ENCODE measurements at regions not wholly inside any gene's neighbourhood (a gene's known extent, or its start where the extent isn't known, plus 50 kb on each side); places are given as distances from the start of the nearest gene placed in this dataset.
"Not testable (repeated sequence)": the region's sequence is repeated elsewhere in the genome, so short reads cannot be mapped to it uniquely, and the experiment has no call there.

GRCh38 chr6:99141906-99142305 lies 194.2 kb upstream of the FBXL4 start:
- DNase-seq (ENCODE audit: low read depth in 2 of 2), result not testable (repeated sequence)

- no peak for DNase-seq (ENCODE audit: low read depth in 2 of 2)
Observed at GRCh38 chr6:99138445-99138844, 190.7 kb upstream of the FBXL4 start.

GRCh38 chr6:99137314-99137713 lies 189.6 kb upstream of the FBXL4 start:
- no peak for DNase-seq (ENCODE audit: low read depth in 2 of 2)

- no peak for DNase-seq (ENCODE audit: low read depth in 2 of 2)
Observed at GRCh38 chr6:99136488-99136887, 188.7 kb upstream of the FBXL4 start.

- no peak for DNase-seq (ENCODE audit: low read depth in 2 of 2)
Observed at GRCh38 chr6:99132026-99132635, 184.4 kb upstream of the FBXL4 start.

- no peak for DNase-seq (ENCODE audit: low read depth in 2 of 2)
Observed at GRCh38 chr6:99130897-99131873, 183.4 kb upstream of the FBXL4 start.

- no peak for DNase-seq (ENCODE audit: low read depth in 2 of 2)
Observed at GRCh38 chr6:99129835-99130234, 182.1 kb upstream of the FBXL4 start.

GRCh38 chr6:99121748-99122147 lies 174.0 kb upstream of the FBXL4 start:
- no peak for DNase-seq (ENCODE audit: low read depth in 2 of 2)

- DNase-seq (ENCODE audit: low read depth in 2 of 2), result no peak
Observed at GRCh38 chr6:99120641-99121040, 172.9 kb upstream of the FBXL4 start.

- DNase-seq (ENCODE audit: low read depth in 2 of 2), result peak in 1 of 2 donors; percentile 1
Observed at GRCh38 chr6:99119109-99120031, 171.6 kb upstream of the FBXL4 start.

- no peak for DNase-seq (ENCODE audit: low read depth in 2 of 2)
Observed at GRCh38 chr6:99114769-99115406, 167.1 kb upstream of the FBXL4 start.

GRCh38 chr6:99111590-99111989 lies 163.8 kb upstream of the FBXL4 start:
- no peak for DNase-seq (ENCODE audit: low read depth in 2 of 2)

- DNase-seq (ENCODE audit: low read depth in 2 of 2), result no peak
Observed at GRCh38 chr6:99110029-99110428, 162.3 kb upstream of the FBXL4 start.

GRCh38 chr6:99104218-99104617 lies 156.5 kb upstream of the FBXL4 start:
- no peak for DNase-seq (ENCODE audit: low read depth in 2 of 2)

GRCh38 chr6:99099243-99099642 lies 151.5 kb upstream of the FBXL4 start:
- no peak for DNase-seq (ENCODE audit: low read depth in 2 of 2)

- no peak for DNase-seq (ENCODE audit: low read depth in 2 of 2)
Observed at GRCh38 chr6:99096170-99096569, 148.4 kb upstream of the FBXL4 start.

- no peak for DNase-seq (ENCODE audit: low read depth in 2 of 2)
Observed at GRCh38 chr6:99093456-99094190, 145.9 kb upstream of the FBXL4 start.

- no peak for DNase-seq (ENCODE audit: low read depth in 2 of 2)
Observed at GRCh38 chr6:99092461-99092860, 144.7 kb upstream of the FBXL4 start.

- DNase-seq (ENCODE audit: low read depth in 2 of 2), result no peak
Observed at GRCh38 chr6:99091985-99092384, 144.2 kb upstream of the FBXL4 start.

GRCh38 chr6:99080191-99080590 lies 132.4 kb upstream of the FBXL4 start:
- DNase-seq (ENCODE audit: low read depth in 2 of 2), result no peak

GRCh38 chr6:99079058-99079457 lies 131.3 kb upstream of the FBXL4 start:
- DNase-seq (ENCODE audit: low read depth in 2 of 2), result no peak
